ENCODE measurements at regions not wholly inside any gene's neighbourhood (a gene's known extent, or its start where the extent isn't known, plus 50 kb on each side); places are given as distances from the start of the nearest gene placed in this dataset.

DNA sequence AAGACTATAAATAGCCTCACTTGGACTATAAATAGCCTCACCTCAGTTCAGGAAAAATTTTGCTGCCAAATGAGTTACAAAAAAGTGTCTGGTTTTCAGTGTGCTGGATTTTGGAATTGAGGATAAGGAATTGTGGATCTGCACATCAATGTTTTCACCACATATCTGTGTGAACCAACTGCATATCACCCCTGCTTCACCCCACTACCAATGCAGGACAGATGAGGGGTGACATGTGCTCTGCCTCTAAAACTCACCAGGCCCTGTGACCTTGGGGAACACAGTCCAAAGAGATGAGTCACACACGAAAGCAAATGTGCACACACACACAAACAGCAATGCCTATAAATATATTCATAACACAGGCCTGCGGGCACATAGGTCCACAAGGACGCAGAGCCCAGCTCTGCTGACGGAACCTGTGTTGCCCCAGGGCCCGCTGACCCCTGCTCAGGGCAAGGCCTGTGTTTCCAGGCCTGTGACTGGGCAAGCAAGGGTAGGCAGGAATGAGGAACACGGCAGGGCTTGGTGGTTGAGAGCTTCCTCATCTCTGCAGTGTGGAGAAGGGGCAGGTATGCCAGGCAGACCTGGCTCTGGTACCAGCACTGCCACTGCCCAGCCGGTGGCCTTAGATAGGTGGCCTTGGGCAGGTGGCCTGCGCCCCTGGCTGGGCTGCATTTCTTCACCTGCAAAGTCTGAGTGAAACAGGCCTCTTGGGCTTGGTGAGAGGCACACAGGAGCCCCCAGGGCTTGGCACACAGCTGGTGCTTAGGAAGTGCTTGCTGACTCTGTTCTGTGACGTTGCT, 82.4 kb downstream of the ARL6IP4 start:
- H3K27me3 ChIP-seq (ENCODE audit: control insufficient read depth, insufficient read depth, low read length), result no peaks in the 10 kb centered on the region
- peaks cover 49% of the 10 kb centered on the region for H3K4me1 ChIP-seq (ENCODE audit: control insufficient read depth, insufficient read depth, low read length)
- H3K36me3 ChIP-seq (ENCODE audit: control insufficient read depth, insufficient read depth, low read length), result peaks cover 5% of the 10 kb centered on the region
- no peak for DNase-seq (ENCODE audit: low read depth in 4 of 6, low spot score in 6 of 6)
- no peaks in the 10 kb centered on the region for H3K9me3 ChIP-seq (ENCODE audit: control insufficient read depth, insufficient read depth, low read length)
- no peak overlapping the region for H3K27ac ChIP-seq (ENCODE audit: low read depth, low read length)
- 86% methylated on average over 7 of the region's 9 CpGs for WGBS (ENCODE audit: insufficient coverage)
- H3K4me3 ChIP-seq (ENCODE audit: low read depth, low read length), result no peak overlapping the region

DNA sequence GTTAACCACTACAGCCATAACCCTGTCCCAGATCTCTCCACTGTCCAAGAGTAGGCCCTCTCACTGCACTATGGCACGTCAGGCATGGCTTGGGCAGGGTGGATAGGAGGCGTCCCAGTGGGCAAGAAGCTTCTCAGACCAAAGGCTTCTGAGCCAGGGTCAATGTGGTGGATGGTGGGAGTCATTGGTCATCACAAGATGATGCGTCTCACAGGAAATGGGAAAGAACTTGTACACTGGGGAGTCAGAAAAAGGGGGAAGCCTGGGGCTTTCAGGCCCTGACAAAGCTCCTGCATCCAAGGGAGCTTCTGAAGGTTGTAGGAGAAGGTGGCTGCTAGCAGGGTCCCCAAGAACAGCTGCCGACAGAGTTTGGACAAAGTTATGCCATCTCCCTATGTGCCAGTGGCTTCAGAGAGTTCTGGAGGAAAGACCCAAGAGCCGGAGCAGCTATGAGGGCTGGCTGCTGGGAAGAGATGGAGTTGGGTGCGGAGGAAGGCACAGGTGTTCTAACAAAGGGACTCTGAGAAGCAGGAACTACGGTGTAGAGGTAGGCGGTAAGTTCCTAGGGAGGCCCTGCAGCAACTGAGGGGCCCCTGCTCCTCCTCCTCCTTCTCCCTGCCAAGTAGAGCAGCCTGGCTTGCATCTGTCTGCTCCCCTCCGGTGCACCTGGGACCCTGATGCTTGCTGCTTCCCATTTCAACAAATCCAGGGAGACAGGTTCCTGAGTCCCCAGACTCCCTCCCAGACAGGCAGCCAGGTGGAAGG, 81.1 kb downstream of the ARL6IP4 start:
- H3K9me3 ChIP-seq (ENCODE audit: control insufficient read depth, insufficient read depth, low read length), result no peaks in the 10 kb centered on the region
- peaks cover 5% of the 10 kb centered on the region for H3K36me3 ChIP-seq (ENCODE audit: control insufficient read depth, insufficient read depth, low read length)
- DNase-seq (ENCODE audit: low read depth in 4 of 6, low spot score in 6 of 6), result no peak
- H3K27ac ChIP-seq (ENCODE audit: low read depth, low read length), result no peak overlapping the region
- WGBS (ENCODE audit: insufficient coverage), result 89% methylated on average over 7 of the region's 9 CpGs
- H3K4me3 ChIP-seq (ENCODE audit: low read depth, low read length), result no peak overlapping the region
- H3K4me1 ChIP-seq (ENCODE audit: control insufficient read depth, insufficient read depth, low read length), result peaks cover 49% of the 10 kb centered on the region
- H3K27me3 ChIP-seq (ENCODE audit: control insufficient read depth, insufficient read depth, low read length), result no peaks in the 10 kb centered on the region

DNA sequence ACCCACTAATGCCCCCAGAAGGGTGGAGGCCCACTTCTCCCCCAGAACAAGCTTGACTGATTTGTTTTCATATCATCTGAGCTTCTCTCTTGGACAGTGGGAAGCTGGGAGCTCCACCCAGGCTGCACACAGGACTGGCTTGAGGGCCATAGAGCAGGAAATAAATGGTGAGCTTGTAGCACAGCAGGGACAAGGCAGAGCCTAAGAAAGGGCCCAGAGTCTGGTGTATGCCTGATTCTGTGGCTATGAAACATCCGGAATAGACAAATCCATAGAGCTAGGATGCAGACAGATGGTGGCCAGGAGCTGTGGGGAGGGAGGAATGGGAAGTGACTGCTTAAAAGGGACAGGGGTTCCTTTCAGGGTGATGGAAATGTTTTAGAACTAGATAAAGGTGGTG, 79.0 kb downstream of the ARL6IP4 start:
- H3K27ac ChIP-seq (ENCODE audit: low read depth, low read length), result peak overlapping the region; percentile 34
- no peaks in the 10 kb centered on the region for H3K9me3 ChIP-seq (ENCODE audit: control insufficient read depth, insufficient read depth, low read length)
- H3K27me3 ChIP-seq (ENCODE audit: control insufficient read depth, insufficient read depth, low read length), result no peaks in the 10 kb centered on the region
- H3K36me3 ChIP-seq (ENCODE audit: control insufficient read depth, insufficient read depth, low read length), result no peaks in the 10 kb centered on the region
- H3K4me1 ChIP-seq (ENCODE audit: control insufficient read depth, insufficient read depth, low read length), result peaks cover 53% of the 10 kb centered on the region
- WGBS (ENCODE audit: insufficient coverage), result 55% methylated on average over 1 of the region's 1 CpG
- no peak overlapping the region for H3K4me3 ChIP-seq (ENCODE audit: low read depth, low read length)
- DNase-seq (ENCODE audit: low read depth in 4 of 6, low spot score in 6 of 6), result peak in 1 of 6 donors; percentile 53

DNA sequence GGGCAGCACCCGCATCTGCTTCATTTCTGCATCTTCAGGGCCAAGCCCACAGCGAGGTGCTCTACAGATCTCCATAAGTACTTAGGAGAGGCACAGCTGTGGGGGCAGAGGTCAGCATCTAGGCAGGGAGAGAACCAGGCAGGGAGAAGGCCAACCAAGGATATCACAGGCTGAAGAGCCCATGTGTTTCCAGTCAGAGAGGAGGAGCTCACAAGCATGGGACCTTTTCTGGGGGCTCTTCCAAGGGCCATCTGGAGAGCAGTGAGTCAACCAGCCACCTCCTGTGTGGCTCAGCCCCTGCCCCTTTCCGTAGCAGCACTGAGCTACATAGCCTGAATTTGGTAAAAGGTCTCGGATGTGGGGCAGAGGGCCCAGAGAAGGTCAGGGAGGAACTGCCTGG, 78.5 kb downstream of the ARL6IP4 start:
- Histone ChIP-seq H3K4me3 (ENCODE audit: low read depth, low read length) (no peak overlapping the region), H3K27me3 (ENCODE audit: control insufficient read depth, insufficient read depth, low read length) (no peaks in the 10 kb centered on the region), H3K36me3 (ENCODE audit: control insufficient read depth, insufficient read depth, low read length) (no peaks in the 10 kb centered on the region), H3K4me1 (ENCODE audit: control insufficient read depth, insufficient read depth, low read length) (peaks cover 47% of the 10 kb centered on the region), H3K27ac (ENCODE audit: low read depth, low read length) (no peak overlapping the region), H3K9me3 (ENCODE audit: control insufficient read depth, insufficient read depth, low read length) (no peaks in the 10 kb centered on the region)
- no peak for DNase-seq (ENCODE audit: low read depth in 4 of 6, low spot score in 6 of 6)
- 81% methylated on average over 4 of the region's 4 CpGs for WGBS (ENCODE audit: insufficient coverage)

DNA sequence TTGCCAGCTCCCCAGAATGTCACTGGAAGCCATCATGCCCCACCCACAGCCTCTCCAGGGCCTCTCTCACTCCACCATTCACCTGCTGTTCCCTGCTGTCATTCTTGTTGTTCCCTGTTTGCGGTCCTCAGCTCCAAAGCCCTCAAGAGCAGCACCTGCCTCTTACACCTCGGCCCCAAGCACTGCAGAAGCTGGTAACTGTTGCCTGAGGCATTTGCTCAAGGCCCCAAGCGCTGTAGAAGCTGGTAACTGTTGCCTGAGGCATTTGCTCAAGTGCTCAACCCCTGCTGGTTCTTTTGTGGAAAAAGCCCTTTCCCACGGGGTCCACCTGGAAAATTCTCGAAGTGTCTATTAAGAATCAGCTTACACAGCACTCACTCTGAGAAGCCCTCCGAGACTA, 78.0 kb downstream of the ARL6IP4 start:
- Histone ChIP-seq H3K27me3 (ENCODE audit: control insufficient read depth, insufficient read depth, low read length) (no peaks in the 10 kb centered on the region), H3K4me3 (ENCODE audit: low read depth, low read length) (no peak overlapping the region), H3K4me1 (ENCODE audit: control insufficient read depth, insufficient read depth, low read length) (peaks cover 46% of the 10 kb centered on the region), H3K27ac (ENCODE audit: low read depth, low read length) (no peak overlapping the region), H3K9me3 (ENCODE audit: control insufficient read depth, insufficient read depth, low read length) (no peaks in the 10 kb centered on the region), H3K36me3 (ENCODE audit: control insufficient read depth, insufficient read depth, low read length) (no peaks in the 10 kb centered on the region)
- no peak for DNase-seq (ENCODE audit: low read depth in 4 of 6, low spot score in 6 of 6)
- WGBS (ENCODE audit: insufficient coverage), result 79% methylated on average over 6 of the region's 6 CpGs

DNA sequence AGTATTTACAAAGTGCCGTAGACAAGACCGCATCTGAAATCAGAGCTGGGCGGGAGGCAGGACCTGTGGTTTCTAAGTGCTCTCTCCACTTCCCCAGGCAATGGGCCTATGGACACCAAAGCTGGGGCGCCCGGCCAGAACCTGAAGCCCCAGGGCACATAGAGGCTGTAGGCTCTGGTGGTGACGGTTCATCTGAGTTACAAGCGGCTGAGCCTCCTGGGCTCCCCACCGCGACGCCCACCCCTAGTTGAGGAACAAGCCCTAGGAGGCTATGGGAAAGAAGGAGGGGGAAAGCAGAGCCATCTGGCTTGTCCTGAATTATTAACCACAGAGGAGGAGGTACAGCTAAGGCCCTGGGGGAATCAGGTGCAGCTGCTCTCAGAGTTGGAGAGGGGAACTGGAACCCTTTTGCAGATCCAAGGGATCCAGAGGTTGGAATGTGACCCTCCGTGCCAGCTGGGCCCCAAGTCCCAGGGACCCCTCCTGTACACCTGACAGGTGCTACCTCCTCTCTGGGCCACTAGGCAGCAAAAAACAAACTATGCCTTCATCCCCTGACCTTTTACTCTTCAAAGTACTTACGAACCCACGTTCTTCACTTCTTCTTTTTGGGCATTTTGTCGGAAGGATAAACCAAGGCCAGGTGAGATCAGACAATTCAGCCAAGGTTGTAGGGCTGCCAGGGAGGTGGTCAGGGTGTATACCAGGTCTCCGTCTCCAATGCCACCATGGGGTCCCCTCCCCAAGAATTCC, 77.2 kb downstream of the ARL6IP4 start:
- no peaks in the 10 kb centered on the region for H3K27me3 ChIP-seq (ENCODE audit: control insufficient read depth, insufficient read depth, low read length)
- H3K36me3 ChIP-seq (ENCODE audit: control insufficient read depth, insufficient read depth, low read length), result no peaks in the 10 kb centered on the region
- DNase-seq (ENCODE audit: low read depth in 4 of 6, low spot score in 6 of 6), result no peak
- H3K4me1 ChIP-seq (ENCODE audit: control insufficient read depth, insufficient read depth, low read length), result peaks cover 39% of the 10 kb centered on the region
- H3K9me3 ChIP-seq (ENCODE audit: control insufficient read depth, insufficient read depth, low read length), result no peaks in the 10 kb centered on the region
- 81% methylated on average over 10 of the region's 15 CpGs for WGBS (ENCODE audit: insufficient coverage)
- H3K4me3 ChIP-seq (ENCODE audit: low read depth, low read length), result no peak overlapping the region
- no peak overlapping the region for H3K27ac ChIP-seq (ENCODE audit: low read depth, low read length)

DNA sequence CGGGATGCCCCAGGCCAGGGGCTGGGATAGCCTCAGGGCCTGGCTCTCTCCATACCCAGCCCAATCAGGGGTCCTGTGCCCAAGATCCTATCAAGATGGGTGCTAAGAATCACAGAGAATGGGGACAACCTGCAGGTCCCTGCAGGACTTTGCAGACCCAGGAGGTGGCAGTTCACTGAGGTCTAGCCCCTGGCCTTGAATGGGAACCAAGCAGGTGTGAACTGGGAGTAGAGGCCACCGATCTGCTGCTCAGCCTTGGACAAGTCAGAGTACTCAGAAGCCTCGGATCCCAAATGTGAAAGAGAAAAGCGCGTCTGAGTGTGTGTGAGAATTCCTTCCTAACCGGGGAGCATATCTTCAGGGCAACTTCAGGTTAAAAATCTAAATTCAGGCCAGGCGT, 76.2 kb downstream of the ARL6IP4 start:
- DNase-seq (ENCODE audit: low read depth in 4 of 6, low spot score in 6 of 6), result no peak
- peaks cover 39% of the 10 kb centered on the region for H3K4me1 ChIP-seq (ENCODE audit: control insufficient read depth, insufficient read depth, low read length)

DNA sequence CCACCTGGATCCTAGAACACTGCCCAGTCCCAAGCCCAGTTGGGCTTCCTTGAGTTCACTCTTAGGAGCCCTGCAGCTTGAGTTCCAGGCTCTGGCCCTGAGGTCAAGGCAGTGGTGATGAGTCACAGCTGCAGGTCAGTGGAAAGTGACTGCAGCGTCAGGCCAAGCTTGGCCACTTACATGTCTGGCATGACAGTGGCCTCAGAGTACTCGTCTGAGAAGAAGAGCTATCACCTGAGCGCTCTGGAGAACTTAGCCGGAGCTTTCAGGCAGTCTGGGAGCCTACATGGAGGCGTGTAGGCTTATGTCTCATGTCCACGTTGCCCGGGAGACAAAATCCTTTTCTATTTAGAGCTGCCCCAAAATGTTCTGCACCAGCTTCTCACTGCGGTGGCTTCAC, 75.6 kb downstream of the ARL6IP4 start:
- WGBS (ENCODE audit: insufficient coverage), result 93% methylated on average over 8 of the region's 8 CpGs
- no peak for DNase-seq (ENCODE audit: low read depth in 4 of 6, low spot score in 6 of 6)

More for the DNA sequence above, 76.2 kb downstream of the ARL6IP4 start:
- WGBS (ENCODE audit: insufficient coverage), result 98% methylated on average over 6 of the region's 7 CpGs
- no peak overlapping the region for H3K4me3 ChIP-seq (ENCODE audit: low read depth, low read length)
- H3K36me3 ChIP-seq (ENCODE audit: control insufficient read depth, insufficient read depth, low read length), result no peaks in the 10 kb centered on the region
- no peaks in the 10 kb centered on the region for H3K9me3 ChIP-seq (ENCODE audit: control insufficient read depth, insufficient read depth, low read length)
- no peak overlapping the region for H3K27ac ChIP-seq (ENCODE audit: low read depth, low read length)
- no peaks in the 10 kb centered on the region for H3K27me3 ChIP-seq (ENCODE audit: control insufficient read depth, insufficient read depth, low read length)

DNA sequence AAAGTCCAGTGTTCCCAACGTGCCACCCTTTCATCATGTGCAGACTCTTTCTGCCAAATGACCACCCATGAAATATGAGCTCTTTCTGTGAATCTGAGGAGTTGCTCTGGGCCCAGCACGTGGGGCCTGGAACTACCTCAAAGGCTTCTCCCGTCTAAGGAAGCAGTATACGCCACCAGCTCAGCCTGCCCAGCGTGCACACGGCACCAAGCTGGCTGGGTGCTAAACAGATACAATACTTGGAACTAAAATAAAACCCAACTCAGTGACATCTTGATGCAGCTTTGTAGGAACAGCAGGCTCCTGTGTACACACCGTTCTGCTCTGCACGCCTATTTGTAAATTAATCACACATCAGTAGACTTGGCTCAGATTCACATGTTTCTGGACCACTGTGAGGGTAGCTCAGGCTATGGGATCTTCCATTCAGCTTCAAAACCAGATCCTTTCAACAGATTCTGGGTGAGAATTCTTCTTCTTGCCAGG, 74.8 kb downstream of the ARL6IP4 start:
- DNase-seq (ENCODE audit: low read depth in 4 of 6, low spot score in 6 of 6), result peak in 3 of 6 donors; percentile 49 to 79 (median 72)
- 12% methylated on average over 8 of the region's 8 CpGs for WGBS (ENCODE audit: insufficient coverage)
- Histone ChIP-seq H3K4me1 (ENCODE audit: control insufficient read depth, insufficient read depth, low read length) (peaks cover 37% of the 10 kb centered on the region), H3K4me3 (ENCODE audit: low read depth, low read length) (no peak overlapping the region), H3K27ac (ENCODE audit: low read depth, low read length) (no peak overlapping the region), H3K9me3 (ENCODE audit: control insufficient read depth, insufficient read depth, low read length) (no peaks in the 10 kb centered on the region), H3K36me3 (ENCODE audit: control insufficient read depth, insufficient read depth, low read length) (no peaks in the 10 kb centered on the region), H3K27me3 (ENCODE audit: control insufficient read depth, insufficient read depth, low read length) (no peaks in the 10 kb centered on the region)

More for the DNA sequence above, 75.6 kb downstream of the ARL6IP4 start:
- no peak overlapping the region for H3K27ac ChIP-seq (ENCODE audit: low read depth, low read length)
- no peaks in the 10 kb centered on the region for H3K9me3 ChIP-seq (ENCODE audit: control insufficient read depth, insufficient read depth, low read length)
- no peak overlapping the region for H3K4me3 ChIP-seq (ENCODE audit: low read depth, low read length)
- peaks cover 39% of the 10 kb centered on the region for H3K4me1 ChIP-seq (ENCODE audit: control insufficient read depth, insufficient read depth, low read length)
- H3K27me3 ChIP-seq (ENCODE audit: control insufficient read depth, insufficient read depth, low read length), result no peaks in the 10 kb centered on the region
- H3K36me3 ChIP-seq (ENCODE audit: control insufficient read depth, insufficient read depth, low read length), result no peaks in the 10 kb centered on the region

Measured in spinal cord (tissue), 9 donors.